Astrocyte of the spinal cord (primary cell): ENCODE measurements at regions not wholly inside any gene's neighbourhood (a gene's known extent, or its start where the extent isn't known, plus 50 kb on each side); places are given as distances from the start of the nearest gene placed in this dataset.

ENCODE experiments used
- DNase-seq: peaks from one replicate; pipeline ENCODE4 v3.0.0; 2011; ENCODE audit warnings: low read depth, low spot score
- H3K4me3 ChIP-seq: 2 replicates; pipeline ENCODE4 v1.5.1; 2011; ENCODE audit warnings: low read depth, mild to moderate bottlenecking, low read length, moderate library complexity
- CTCF ChIP-seq: IDR thresholded peaks from 2 replicates; pipeline ENCODE4 v1.5.1; 2012; ENCODE audit warnings: low read depth, mild to moderate bottlenecking, low read length, inconsistent platforms
- in situ Hi-C: cut with HindIII; loops from 2 replicates; pipeline ENCODE4 v1.10.0; 2017; ENCODE audit warnings: low sequenced_read_pairs

- in situ Hi-C loops = no loop called here
- no peak overlapping the region for H3K4me3 ChIP-seq
- DNase-seq = no peak
- no peak for TF ChIP-seq CTCF
These were observed 215.8 kb downstream of the CTTN start for GRCh38 chr11:70614034-70614681.

GRCh38 chr11:70615036-70615875 lies 216.9 kb downstream of the CTTN start:
- DNase-seq = no peak
- no peak overlapping the region for H3K4me3 ChIP-seq
- in situ Hi-C loops = no loop called here
- TF ChIP-seq CTCF = no peak

- in situ Hi-C loops = no loop called here
- DNase-seq = no peak
These were observed 218.0 kb downstream of the CTTN start for GRCh38 chr11:70616317-70616716.

GRCh38 chr11:70616938-70617654 lies 218.8 kb downstream of the CTTN start:
- no peak for TF ChIP-seq CTCF
- in situ Hi-C loops = no loop called here
- H3K4me3 ChIP-seq = no peak overlapping the region
- no peak for DNase-seq

More at GRCh38 chr11:70616317-70616716, 218.0 kb downstream of the CTTN start:
- no peak for TF ChIP-seq CTCF
- H3K4me3 ChIP-seq = no peak overlapping the region

GRCh38 chr11:70618431-70619101 lies 220.2 kb downstream of the CTTN start:
- no peak for TF ChIP-seq CTCF
- no peak for DNase-seq
- in situ Hi-C loops = no loop called here
- no peak overlapping the region for H3K4me3 ChIP-seq

- H3K4me3 ChIP-seq = no peak overlapping the region
- no peak for DNase-seq
- TF ChIP-seq CTCF = no peak
- in situ Hi-C loops = no loop called here
These were observed 221.3 kb downstream of the CTTN start for GRCh38 chr11:70619591-70619990.
